GM18907 (cell line): ENCODE measurements at regions not wholly inside any gene's neighbourhood (a gene's known extent, or its start where the extent isn't known, plus 50 kb on each side); places are given as distances from the start of the nearest gene placed in this dataset.
A peak's percentile ranks its signal among the peaks of the same experiment; 100 is the strongest.

ENCODE experiments used
- ATAC-seq: cut with Tn5 transposase; IDR thresholded peaks from one replicate; pipeline ENCODE4 v1.9.1; 2021; ENCODE audit warnings: mild to moderate bottlenecking, moderate library complexity; ENCODE audit not compliant: unreplicated experiment

GRCh38 chr3:187924651-187925050 is 179.4 kb upstream of the BCL6 start:
- no peak for ATAC-seq

GRCh38 chr3:187925326-187925725 is 180.1 kb upstream of the BCL6 start:
- ATAC-seq: no peak

GRCh38 chr3:187926620-187927019 is 181.4 kb upstream of the BCL6 start:
- ATAC-seq: no peak

- ATAC-seq: no peak
These were observed 182.3 kb upstream of the BCL6 start for GRCh38 chr3:187927565-187927964.

- no peak for ATAC-seq
These were observed 184.0 kb upstream of the BCL6 start for GRCh38 chr3:187929112-187929816.

- ATAC-seq: no peak
These were observed 184.8 kb upstream of the BCL6 start for GRCh38 chr3:187930021-187930420.

GRCh38 chr3:187931101-187931500 is 185.8 kb upstream of the BCL6 start:
- ATAC-seq: no peak

- no peak for ATAC-seq
These were observed 186.6 kb upstream of the BCL6 start for GRCh38 chr3:187931770-187932278.

GRCh38 chr3:187932530-187932929 is 187.3 kb upstream of the BCL6 start:
- ATAC-seq: no peak

- ATAC-seq: peak; percentile 98
These were observed 190.4 kb upstream of the BCL6 start for GRCh38 chr3:187935623-187936156.

GRCh38 chr3:187936676-187937075 is 191.4 kb upstream of the BCL6 start:
- no peak for ATAC-seq

- ATAC-seq: no peak
These were observed 194.6 kb upstream of the BCL6 start for GRCh38 chr3:187939891-187940290.

- no peak for ATAC-seq
These were observed 196.0 kb upstream of the BCL6 start for GRCh38 chr3:187941135-187941847.

- ATAC-seq: no peak
These were observed 196.6 kb upstream of the BCL6 start for GRCh38 chr3:187941848-187942194.

- peak; percentile 61 for ATAC-seq
These were observed 197.5 kb upstream of the BCL6 start for GRCh38 chr3:187942658-187943241.

GRCh38 chr3:187943677-187944389 is 198.6 kb upstream of the BCL6 start:
- ATAC-seq: no peak

- peak; percentile 44 for ATAC-seq
These were observed 199.3 kb upstream of the BCL6 start for GRCh38 chr3:187944390-187945179.

- ATAC-seq: no peak
These were observed 200.1 kb upstream of the BCL6 start for GRCh38 chr3:187945374-187945773.

GRCh38 chr3:187946163-187946691 is 201.0 kb upstream of the BCL6 start:
- no peak for ATAC-seq

- ATAC-seq: no peak
These were observed 201.7 kb upstream of the BCL6 start for GRCh38 chr3:187946981-187947380.
